Spleen (tissue), 11 donors: ENCODE measurements at regions not wholly inside any gene's neighbourhood (a gene's known extent, or its start where the extent isn't known, plus 50 kb on each side); places are given as distances from the start of the nearest gene placed in this dataset.

ENCODE experiments used
- DNase-seq: peaks from one replicate; pipeline ENCODE4 v3.0.0-alpha.2; 2020
- H3K27ac ChIP-seq, 8 donors: fragments of 200-600 bp; sonication (generic) in 7 of 8; 1 replicate in 4 of 8; 2 replicates in 4 of 8; pipeline versions ENCODE4 v1.5.0 to v1.8.0; 2016 to 2021; ENCODE audit warnings: inconsistent platforms in 4 of 8, mild to moderate bottlenecking in 4 of 8, moderate library complexity in 1 of 8
- H3K27me3 ChIP-seq, 7 donors: fragments of 200-600 bp; sonication (generic) in 6 of 7; replicated peaks in 1 of 7; 1 replicate in 4 of 7; 2 replicates in 3 of 7; pipeline versions ENCODE4 v1.5.0 to v1.8.0; 2016 to 2021; ENCODE audit warnings: inconsistent platforms in 3 of 7, mild to moderate bottlenecking in 1 of 7
- H3K36me3 ChIP-seq, 6 donors: fragments of 200-600 bp; sonication (generic) in 5 of 6; 1 replicate in 4 of 6; 2 replicates in 2 of 6; pipeline versions ENCODE4 v1.5.0 to v1.8.0; 2016 to 2021; ENCODE audit warnings: inconsistent platforms in 2 of 6
- H3K4me1 ChIP-seq, 6 donors: fragments of 200-600 bp; sonication (generic) in 5 of 6; 1 replicate in 3 of 6; 2 replicates in 3 of 6; pipeline versions ENCODE4 v1.5.0 to v1.8.0; 2016 to 2021; ENCODE audit warnings: inconsistent platforms in 3 of 6
- H3K4me3 ChIP-seq, 8 donors: fragments of 200-600 bp; sonication (generic) in 7 of 8; 1 replicate in 4 of 8; 2 replicates in 4 of 8; pipeline versions ENCODE4 v1.5.0 to v1.8.0; 2016 to 2021; ENCODE audit warnings: inconsistent platforms in 4 of 8, mild to moderate bottlenecking in 4 of 8, moderate library complexity in 2 of 8
- H3K9me3 ChIP-seq, 8 donors: fragments of 200-600 bp; sonication (generic) in 7 of 8; 1 replicate in 4 of 8; 2 replicates in 4 of 8; pipeline versions ENCODE4 v1.5.0 to v1.8.0; 2016 to 2021; ENCODE audit warnings: inconsistent platforms in 4 of 8
- POLR2A ChIP-seq, 3 donors: fragments of 450-650 bp; IDR thresholded peaks; one replicate each; pipeline ENCODE4 v1.5.1; 2017; ENCODE audit warnings: antibody characterized with exemption in 3 of 3, mild to moderate bottlenecking in 1 of 3
- POLR2AphosphoS5 ChIP-seq, 3 donors: sonication (generic); formaldehyde crosslinking; IDR thresholded peaks; one replicate each; pipeline ENCODE4 v1.5.1; 2017; ENCODE audit warnings: antibody characterized with exemption in 3 of 3
- WGBS, 5 donors: extraction: QIAGEN DNeasy Blood & Tissue Kit in 3 of 5; methylation state at CpG; one replicate each; pipeline versions ENCODE4 v1.1.5 to v1.1.7; 2013 to 2018; 5-methylcytosine and 5-hydroxymethylcytosine counted together
- intact Hi-C: fragments of 100-400 bp; cut with DNase I; formaldehyde crosslinking; loops from one replicate; pipeline ENCODE4 v1.15.0; 2023; ENCODE audit warnings: low total_unique reads
- TF ChIP-seq, protein P1 (sequence below), 11 experiments: fragments of 200-600 bp in 7 of 11; fragments of 450-650 bp in 4 of 11; sonication (generic) in 4 of 11; IDR thresholded peaks in 8 of 11; conservative IDR thresholded peaks in 3 of 11; 1 replicate in 7 of 11; 2 replicates in 4 of 11; pipeline versions ENCODE4 v1.4.0 to v1.8.0; 2016 to 2021; ENCODE audit warnings: antibody characterized with exemption in 11 of 11, inconsistent platforms in 4 of 11, mild to moderate bottlenecking in 1 of 11
- donor health status: healthy with polysubstance abuse.
- donor health status: DM: no; HTN: no; CAD: no; lungs with moderate emphysema.
- donor health status: DM: no; HTN: no; CAD: no.
- donor health status: Bipolar disorder and iron deficiency.
- donor health status: healthy.
- donor health status: DM: no; HTN: no; CAD: no.
- donor health status: DM: yes; HTN: yes; CAD: no.

DNA sequence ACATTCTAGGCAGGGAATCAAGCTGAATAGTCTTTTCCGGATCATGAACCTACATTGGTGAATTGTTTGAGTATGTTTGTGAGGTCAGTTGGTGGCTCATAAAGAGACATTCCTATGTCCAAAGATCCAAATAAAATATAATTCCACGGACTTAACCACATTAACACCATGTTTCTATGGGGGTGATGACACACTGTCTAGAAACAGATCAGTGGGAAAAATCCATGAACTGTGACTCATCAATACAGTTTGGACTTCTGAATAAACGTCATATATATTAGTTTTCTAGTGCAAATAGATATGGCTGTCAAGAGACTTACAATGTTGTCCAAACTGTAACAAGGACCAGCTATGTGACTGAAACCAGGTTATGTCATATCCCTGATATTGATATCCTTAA is 509.9 kb upstream of the TYRP1 start:
- H3K36me3 ChIP-seq, result no peaks in the 10 kb centered on the region
- no peak for TF ChIP-seq POLR2A (IDR thresholded peaks at IDR 0.05)
- TF ChIP-seq, protein P1, sequence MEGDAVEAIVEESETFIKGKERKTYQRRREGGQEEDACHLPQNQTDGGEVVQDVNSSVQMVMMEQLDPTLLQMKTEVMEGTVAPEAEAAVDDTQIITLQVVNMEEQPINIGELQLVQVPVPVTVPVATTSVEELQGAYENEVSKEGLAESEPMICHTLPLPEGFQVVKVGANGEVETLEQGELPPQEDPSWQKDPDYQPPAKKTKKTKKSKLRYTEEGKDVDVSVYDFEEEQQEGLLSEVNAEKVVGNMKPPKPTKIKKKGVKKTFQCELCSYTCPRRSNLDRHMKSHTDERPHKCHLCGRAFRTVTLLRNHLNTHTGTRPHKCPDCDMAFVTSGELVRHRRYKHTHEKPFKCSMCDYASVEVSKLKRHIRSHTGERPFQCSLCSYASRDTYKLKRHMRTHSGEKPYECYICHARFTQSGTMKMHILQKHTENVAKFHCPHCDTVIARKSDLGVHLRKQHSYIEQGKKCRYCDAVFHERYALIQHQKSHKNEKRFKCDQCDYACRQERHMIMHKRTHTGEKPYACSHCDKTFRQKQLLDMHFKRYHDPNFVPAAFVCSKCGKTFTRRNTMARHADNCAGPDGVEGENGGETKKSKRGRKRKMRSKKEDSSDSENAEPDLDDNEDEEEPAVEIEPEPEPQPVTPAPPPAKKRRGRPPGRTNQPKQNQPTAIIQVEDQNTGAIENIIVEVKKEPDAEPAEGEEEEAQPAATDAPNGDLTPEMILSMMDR (IDR thresholded peaks at IDR 0.05 in 8 of 11, conservative IDR thresholded peaks at IDR 0.05 in 3 of 11), result no peak
- TF ChIP-seq POLR2AphosphoS5 (IDR thresholded peaks at IDR 0.05), result no peak
- WGBS, 5 donors, result 63 to 77% (median 70%) methylated on average over 3 of the region's 3 CpGs
- DNase-seq, result no peak
- no peaks in the 10 kb centered on the region for H3K9me3 ChIP-seq
- H3K27me3 ChIP-seq, result no peaks in the 10 kb centered on the region
- no peak overlapping the region for H3K4me3 ChIP-seq
- intact Hi-C loops, result no loop called here
- H3K4me1 ChIP-seq, result no peaks in the 10 kb centered on the region
- no peak overlapping the region for H3K27ac ChIP-seq

DNA sequence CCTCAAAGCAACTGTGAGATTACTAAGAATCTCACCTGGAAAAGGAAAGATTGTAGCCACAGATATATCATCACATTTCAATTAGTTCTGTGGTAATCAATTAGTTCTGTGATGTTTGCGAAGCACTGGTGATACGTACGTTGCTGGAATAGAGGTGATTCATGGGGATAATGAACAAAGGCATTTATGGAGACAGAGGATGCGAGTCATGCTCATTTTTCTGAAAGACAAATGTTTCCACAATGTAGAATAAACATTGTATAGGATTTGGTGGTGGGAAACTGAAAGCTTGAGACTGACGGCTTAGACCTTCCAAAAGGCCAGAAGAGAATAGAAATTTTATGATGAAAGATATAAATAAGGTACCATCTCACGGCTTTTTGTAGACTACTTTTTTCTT is 507.3 kb upstream of the TYRP1 start:
- Histone ChIP-seq H3K4me3 (no peak overlapping the region), H3K36me3 (no peaks in the 10 kb centered on the region), H3K4me1 (no peaks in the 10 kb centered on the region), H3K27ac (no peak overlapping the region), H3K27me3 (no peaks in the 10 kb centered on the region), H3K9me3 (peaks cover 0 to 8% (median 0%) of the 10 kb centered on the region in 8 donors)
- intact Hi-C loops, result no loop called here
- DNase-seq, result no peak
- TF ChIP-seq POLR2A (IDR thresholded peaks at IDR 0.05), result no peak
- TF ChIP-seq, protein P1 (IDR thresholded peaks at IDR 0.05 in 8 of 11, conservative IDR thresholded peaks at IDR 0.05 in 3 of 11), result no peak
- TF ChIP-seq POLR2AphosphoS5 (IDR thresholded peaks at IDR 0.05), result no peak
- WGBS, 5 donors, result 68 to 78% (median 76%) methylated on average over 6 of the region's 6 CpGs

DNA sequence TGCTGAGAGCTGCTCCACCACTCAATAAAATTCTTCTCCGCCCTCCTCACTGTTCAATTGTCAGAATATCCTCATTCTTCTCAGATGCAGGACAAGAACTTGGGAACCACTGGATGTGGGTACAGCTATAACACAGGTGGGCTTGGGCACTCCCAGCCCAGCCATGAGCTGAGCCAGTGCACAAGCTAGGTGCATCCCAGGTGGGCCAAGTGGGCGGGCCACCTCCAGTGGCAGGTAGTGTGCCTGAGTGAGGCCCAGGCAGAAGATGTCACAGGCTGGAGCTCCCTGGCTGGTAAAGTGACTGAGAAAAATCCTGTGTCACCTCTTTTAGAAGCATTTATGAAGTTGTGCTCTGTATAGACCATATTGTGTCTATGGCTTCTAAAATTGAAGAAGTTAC is 501.6 kb upstream of the TYRP1 start:
- H3K4me1 ChIP-seq, result no peaks in the 10 kb centered on the region
- TF ChIP-seq POLR2AphosphoS5 (IDR thresholded peaks at IDR 0.05) (no peak), POLR2A (IDR thresholded peaks at IDR 0.05) (no peak)
- TF ChIP-seq, protein P1 (IDR thresholded peaks at IDR 0.05 in 8 of 11, conservative IDR thresholded peaks at IDR 0.05 in 3 of 11), result no peak
- peaks cover 0 to 8% (median 0%) of the 10 kb centered on the region in 8 donors for H3K9me3 ChIP-seq
- no peaks in the 10 kb centered on the region for H3K27me3 ChIP-seq
- DNase-seq, result no peak
- intact Hi-C loops, result no loop called here
- WGBS, 5 donors, result 42 to 97% (median 88%) methylated on average over 2 of the region's 2 CpGs
- no peak overlapping the region for H3K4me3 ChIP-seq
- H3K27ac ChIP-seq, result no peak overlapping the region
- H3K36me3 ChIP-seq, result no peaks in the 10 kb centered on the region

DNA sequence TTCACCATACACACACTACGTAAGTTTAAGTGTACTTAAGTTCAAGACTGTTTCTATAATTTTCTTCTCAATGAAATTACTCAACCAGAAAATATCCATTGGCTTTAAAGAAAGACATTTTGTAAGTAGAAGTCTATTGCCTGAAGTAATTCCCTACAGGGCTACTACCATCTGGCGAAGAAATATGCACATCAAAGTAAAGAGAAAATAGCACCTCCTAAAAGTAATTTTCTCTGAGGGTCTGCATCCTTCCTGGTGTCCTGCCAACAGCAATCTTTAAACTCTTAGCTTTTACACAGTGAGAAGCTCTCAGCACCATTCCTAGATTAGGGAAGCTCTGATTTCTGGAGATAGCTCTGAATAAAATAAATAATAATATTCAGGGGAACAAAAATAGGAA is 498.5 kb upstream of the TYRP1 start:
- Histone ChIP-seq H3K27me3 (no peaks in the 10 kb centered on the region), H3K9me3 (peaks cover 0 to 7% (median 0%) of the 10 kb centered on the region in 8 donors), H3K27ac (no peak overlapping the region), H3K36me3 (no peaks in the 10 kb centered on the region), H3K4me3 (no peak overlapping the region), H3K4me1 (no peaks in the 10 kb centered on the region)
- WGBS, 5 donors, result 69 to 78% (median 73%) methylated on average over 2 of the region's 2 CpGs
- DNase-seq, result no peak
- intact Hi-C loops, result no loop called here
- TF ChIP-seq POLR2AphosphoS5 (IDR thresholded peaks at IDR 0.05), result no peak

DNA sequence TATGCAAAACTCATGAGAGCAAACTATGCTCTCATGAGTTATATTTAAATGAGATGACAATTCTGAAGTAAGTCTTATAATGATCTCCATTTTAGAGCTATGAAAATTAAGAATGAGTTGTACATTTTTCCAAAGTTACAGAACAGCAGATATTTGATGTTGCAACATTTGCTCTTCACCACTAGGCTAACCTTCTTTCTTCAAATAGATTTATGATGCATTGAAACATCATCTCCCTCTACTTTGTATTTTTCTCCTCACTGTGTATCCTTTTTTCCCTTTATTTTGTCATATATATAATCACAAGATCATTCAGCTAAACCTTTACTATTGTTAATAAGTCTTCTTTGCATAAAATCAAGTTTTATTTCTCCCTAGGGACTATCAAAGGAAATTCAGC is 497.7 kb upstream of the TYRP1 start:
- DNase-seq, result no peak
- Histone ChIP-seq H3K9me3 (peaks cover 0 to 7% (median 0%) of the 10 kb centered on the region in 8 donors), H3K36me3 (no peaks in the 10 kb centered on the region), H3K4me3 (no peak overlapping the region), H3K4me1 (no peaks in the 10 kb centered on the region), H3K27me3 (no peaks in the 10 kb centered on the region), H3K27ac (no peak overlapping the region)
- intact Hi-C loops, result no loop called here
- TF ChIP-seq POLR2A (IDR thresholded peaks at IDR 0.05), result no peak
- no peak for TF ChIP-seq POLR2AphosphoS5 (IDR thresholded peaks at IDR 0.05)
- TF ChIP-seq, protein P1 (IDR thresholded peaks at IDR 0.05 in 8 of 11, conservative IDR thresholded peaks at IDR 0.05 in 3 of 11), result no peak
